ENCODE measurements at regions not wholly inside any gene's neighbourhood (a gene's known extent, or its start where the extent isn't known, plus 50 kb on each side); places are given as distances from the start of the nearest gene placed in this dataset.

DNA sequence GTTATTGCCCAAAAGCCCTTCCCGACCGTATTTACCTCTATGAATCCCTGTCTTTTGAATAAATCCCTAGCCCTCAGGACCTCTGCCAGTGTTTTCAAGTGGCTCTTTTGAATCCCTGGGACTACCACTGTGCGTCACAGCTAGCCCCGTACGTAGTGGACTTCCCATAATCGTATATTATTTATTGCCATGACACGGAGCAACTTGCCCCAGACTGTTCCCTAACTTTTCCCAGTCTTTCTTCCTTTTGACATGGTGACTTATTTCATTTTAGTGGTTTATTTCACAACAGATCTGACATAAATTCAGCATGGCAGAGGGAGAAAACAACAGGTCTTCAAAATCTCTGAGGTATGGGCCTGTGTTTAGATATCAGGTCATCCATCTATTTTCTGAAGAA lies 318.6 kb upstream of the KLF6 start:
- 81% methylated on average over 7 of the region's 7 CpGs for WGBS (ENCODE audit: low lambda C conversion rate, missing lambda C conversion rate)
- DNase-seq (ENCODE audit: low spot score): no peak
- no peak overlapping the region for H2AFZ ChIP-seq
- no peaks in the 10 kb centered on the region for H3K9me3 ChIP-seq (ENCODE audit: low read depth)
- no peaks in the 10 kb centered on the region for H3K27me3 ChIP-seq
- H3K4me3 ChIP-seq: no peak overlapping the region
- no peak overlapping the region for H3K4me2 ChIP-seq
- no peaks in the 10 kb centered on the region for H3K9me2 ChIP-seq (replicated peaks; ENCODE audit: insufficient read depth)
- H3K27ac ChIP-seq: no peak overlapping the region
- H3K4me1 ChIP-seq (ENCODE audit: insufficient read depth): no peaks in the 10 kb centered on the region
- H3K36me3 ChIP-seq (replicated peaks; ENCODE audit: insufficient read depth, low read depth): no peaks in the 10 kb centered on the region
- TF ChIP-seq EZH2 (IDR thresholded peaks at IDR 0.05; ENCODE audit: borderline replicate concordance) (no peak), EZH2phosphoT487 (IDR thresholded peaks at IDR 0.05; ENCODE audit: low read depth, severe bottlenecking, unreplicated experiment) (no peak)
- TF ChIP-seq, protein P1, sequence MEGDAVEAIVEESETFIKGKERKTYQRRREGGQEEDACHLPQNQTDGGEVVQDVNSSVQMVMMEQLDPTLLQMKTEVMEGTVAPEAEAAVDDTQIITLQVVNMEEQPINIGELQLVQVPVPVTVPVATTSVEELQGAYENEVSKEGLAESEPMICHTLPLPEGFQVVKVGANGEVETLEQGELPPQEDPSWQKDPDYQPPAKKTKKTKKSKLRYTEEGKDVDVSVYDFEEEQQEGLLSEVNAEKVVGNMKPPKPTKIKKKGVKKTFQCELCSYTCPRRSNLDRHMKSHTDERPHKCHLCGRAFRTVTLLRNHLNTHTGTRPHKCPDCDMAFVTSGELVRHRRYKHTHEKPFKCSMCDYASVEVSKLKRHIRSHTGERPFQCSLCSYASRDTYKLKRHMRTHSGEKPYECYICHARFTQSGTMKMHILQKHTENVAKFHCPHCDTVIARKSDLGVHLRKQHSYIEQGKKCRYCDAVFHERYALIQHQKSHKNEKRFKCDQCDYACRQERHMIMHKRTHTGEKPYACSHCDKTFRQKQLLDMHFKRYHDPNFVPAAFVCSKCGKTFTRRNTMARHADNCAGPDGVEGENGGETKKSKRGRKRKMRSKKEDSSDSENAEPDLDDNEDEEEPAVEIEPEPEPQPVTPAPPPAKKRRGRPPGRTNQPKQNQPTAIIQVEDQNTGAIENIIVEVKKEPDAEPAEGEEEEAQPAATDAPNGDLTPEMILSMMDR (IDR thresholded peaks at IDR 0.05; ENCODE audit: poor library complexity): no peak
- H3K79me2 ChIP-seq: no peaks in the 10 kb centered on the region
- H4K20me1 ChIP-seq (ENCODE audit: insufficient read depth, poor library complexity, severe bottlenecking): no peaks in the 10 kb centered on the region

DNA sequence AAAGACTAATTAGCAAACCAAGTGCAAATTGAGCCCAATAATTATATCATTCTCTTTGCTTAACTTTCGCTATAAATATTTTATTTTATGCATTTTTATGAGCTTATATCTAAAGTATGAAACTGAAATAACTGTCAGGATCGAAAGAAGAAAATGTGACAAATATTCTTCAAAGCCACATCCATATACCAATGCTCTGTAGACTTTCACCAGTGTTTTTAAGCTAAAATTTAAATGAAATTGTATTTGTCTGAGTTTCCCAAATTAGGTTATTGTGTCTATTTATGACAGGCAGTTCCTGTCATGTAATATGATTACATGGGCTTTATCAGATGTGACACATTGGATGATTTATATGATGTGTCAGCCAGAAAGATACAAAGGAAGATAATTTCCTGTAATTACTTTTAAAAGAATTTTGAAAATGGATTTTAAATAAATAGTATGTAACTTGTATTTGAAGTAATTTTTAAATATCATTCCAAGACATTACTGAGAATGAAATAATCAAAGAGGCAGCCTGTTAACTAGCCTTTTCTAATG lies 317.9 kb upstream of the KLF6 start:
- WGBS (ENCODE audit: low lambda C conversion rate, missing lambda C conversion rate): 95% methylated on average over 2 of the region's 2 CpGs
- Histone ChIP-seq H3K9me3 (ENCODE audit: low read depth) (no peaks in the 10 kb centered on the region), H3K4me3 (no peak overlapping the region), H3K36me3 (replicated peaks; ENCODE audit: insufficient read depth, low read depth) (no peaks in the 10 kb centered on the region), H3K9me2 (replicated peaks; ENCODE audit: insufficient read depth) (no peaks in the 10 kb centered on the region), H3K4me1 (ENCODE audit: insufficient read depth) (no peaks in the 10 kb centered on the region), H3K79me2 (no peaks in the 10 kb centered on the region), H3K27ac (no peak overlapping the region), H3K27me3 (no peaks in the 10 kb centered on the region), H4K20me1 (ENCODE audit: insufficient read depth, poor library complexity, severe bottlenecking) (no peaks in the 10 kb centered on the region), H3K4me2 (no peak overlapping the region), H2AFZ (no peak overlapping the region)
- no peak for TF ChIP-seq EZH2phosphoT487 (IDR thresholded peaks at IDR 0.05; ENCODE audit: low read depth, severe bottlenecking, unreplicated experiment)
- no peak for TF ChIP-seq EZH2 (IDR thresholded peaks at IDR 0.05; ENCODE audit: borderline replicate concordance)
- TF ChIP-seq, protein P1 (IDR thresholded peaks at IDR 0.05; ENCODE audit: poor library complexity): no peak
- DNase-seq (ENCODE audit: low spot score): no peak

DNA sequence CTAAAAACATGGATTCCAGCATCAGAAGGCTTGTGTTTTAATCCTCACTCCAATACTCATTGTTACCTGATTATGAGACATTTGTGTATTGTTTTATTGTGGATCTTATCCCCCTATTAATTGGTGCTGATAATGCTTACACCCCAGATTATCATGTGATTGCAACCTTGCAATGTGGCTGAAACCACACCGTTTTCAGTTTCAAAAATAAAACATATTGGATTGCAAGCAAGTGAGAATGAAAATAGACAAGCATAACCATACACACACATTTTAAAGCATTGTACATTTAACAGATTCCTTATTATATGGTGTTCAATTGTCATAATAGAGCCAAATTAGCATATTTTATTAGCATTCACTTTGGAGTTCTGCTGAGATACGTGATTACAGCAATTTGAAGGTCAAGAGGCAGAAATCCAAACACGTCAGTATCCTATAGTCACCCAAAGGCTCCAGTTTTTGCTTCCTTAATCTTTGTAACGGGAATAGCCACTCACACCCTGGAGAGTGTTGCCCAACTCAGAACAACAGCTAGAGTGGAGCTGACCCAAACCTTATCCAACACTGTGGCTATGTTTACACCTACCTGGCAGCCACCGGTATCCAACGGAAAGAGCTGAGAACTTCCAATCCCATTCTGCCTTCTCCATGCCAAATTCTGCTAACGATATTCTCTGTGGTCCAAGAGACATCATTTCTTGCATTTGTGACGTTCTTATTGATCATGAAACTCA lies 317.1 kb upstream of the KLF6 start:
- no peak for DNase-seq (ENCODE audit: low spot score)

More for the DNA sequence above, 317.1 kb upstream of the KLF6 start:
- H3K27me3 ChIP-seq: no peaks in the 10 kb centered on the region
- no peaks in the 10 kb centered on the region for H3K4me1 ChIP-seq (ENCODE audit: insufficient read depth)
- no peak overlapping the region for H3K4me2 ChIP-seq
- no peaks in the 10 kb centered on the region for H3K9me3 ChIP-seq (ENCODE audit: low read depth)
- no peak overlapping the region for H2AFZ ChIP-seq
- no peak overlapping the region for H3K4me3 ChIP-seq
- TF ChIP-seq, protein P1 (IDR thresholded peaks at IDR 0.05; ENCODE audit: poor library complexity): no peak
- TF ChIP-seq EZH2 (IDR thresholded peaks at IDR 0.05; ENCODE audit: borderline replicate concordance): no peak
- no peak for TF ChIP-seq EZH2phosphoT487 (IDR thresholded peaks at IDR 0.05; ENCODE audit: low read depth, severe bottlenecking, unreplicated experiment)
- H3K9me2 ChIP-seq (replicated peaks; ENCODE audit: insufficient read depth): no peaks in the 10 kb centered on the region
- 91% methylated on average over 8 of the region's 8 CpGs for WGBS (ENCODE audit: low lambda C conversion rate, missing lambda C conversion rate)
- H3K79me2 ChIP-seq: no peaks in the 10 kb centered on the region
- no peaks in the 10 kb centered on the region for H3K36me3 ChIP-seq (replicated peaks; ENCODE audit: insufficient read depth, low read depth)
- H3K27ac ChIP-seq: no peak overlapping the region
- H4K20me1 ChIP-seq (ENCODE audit: insufficient read depth, poor library complexity, severe bottlenecking): no peaks in the 10 kb centered on the region
